Head of caudate nucleus (tissue), 42 donors: ENCODE measurements at regions not wholly inside any gene's neighbourhood (a gene's known extent, or its start where the extent isn't known, plus 50 kb on each side); places are given as distances from the start of the nearest gene placed in this dataset.
"Not testable (repeated sequence)": the region's sequence is repeated elsewhere in the genome, so short reads cannot be mapped to it uniquely, and the experiment has no call there.

Source experiments
- DNase-seq, 42 donors: peaks; one replicate each; pipeline versions ENCODE4 v3.0.0 to v3.0.0-alpha.2; 2020 to 2021; ENCODE audit warnings: mixed read lengths in 7 of 42
- intact Hi-C: fragments of 100-400 bp; cut with DNase I; formaldehyde crosslinking; loops from one replicate; pipeline ENCODE4 v1.15.0; 2022

DNA sequence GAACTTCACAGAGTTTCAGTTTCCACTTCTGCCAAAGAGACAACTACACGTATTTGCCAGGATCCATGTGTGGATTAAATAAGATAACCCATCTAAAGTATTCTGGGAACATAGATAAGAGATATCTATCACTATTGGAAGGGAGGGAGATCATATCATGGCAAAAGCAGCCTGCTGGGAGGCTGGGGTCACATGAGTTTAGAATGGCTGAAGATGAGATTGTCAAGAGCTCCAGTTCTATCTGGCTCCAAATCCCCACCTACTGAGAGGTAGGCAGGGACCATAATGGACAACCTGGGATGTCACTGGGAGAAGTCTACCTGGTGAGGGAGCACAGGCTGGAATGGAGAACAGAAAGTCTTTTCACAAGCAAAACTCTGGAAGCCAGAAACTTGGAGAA, 192.6 kb upstream of the ST6GAL2 start:
- DNase-seq: no peak
- intact Hi-C loops: no loop called here

DNA sequence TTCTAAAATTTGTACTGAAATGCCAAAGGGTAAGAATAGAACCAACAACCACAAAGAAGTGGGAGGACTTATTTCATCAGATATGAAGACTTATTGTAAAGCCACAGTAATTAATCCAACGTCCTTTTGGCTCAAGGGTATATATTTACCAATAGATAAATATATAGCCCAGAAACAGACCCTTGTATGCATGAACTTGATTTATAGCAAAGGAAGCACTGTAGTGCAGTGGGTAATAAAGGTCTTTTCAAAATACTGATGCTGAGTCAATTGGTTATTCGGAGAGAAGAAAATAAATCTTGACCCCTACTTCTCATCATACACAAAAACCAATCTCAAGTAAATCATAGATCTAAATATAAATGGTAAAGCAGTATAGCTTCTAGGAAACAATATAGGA, 200.5 kb upstream of the ST6GAL2 start:
- DNase-seq: no peak
- intact Hi-C loops: no loop called here

DNA sequence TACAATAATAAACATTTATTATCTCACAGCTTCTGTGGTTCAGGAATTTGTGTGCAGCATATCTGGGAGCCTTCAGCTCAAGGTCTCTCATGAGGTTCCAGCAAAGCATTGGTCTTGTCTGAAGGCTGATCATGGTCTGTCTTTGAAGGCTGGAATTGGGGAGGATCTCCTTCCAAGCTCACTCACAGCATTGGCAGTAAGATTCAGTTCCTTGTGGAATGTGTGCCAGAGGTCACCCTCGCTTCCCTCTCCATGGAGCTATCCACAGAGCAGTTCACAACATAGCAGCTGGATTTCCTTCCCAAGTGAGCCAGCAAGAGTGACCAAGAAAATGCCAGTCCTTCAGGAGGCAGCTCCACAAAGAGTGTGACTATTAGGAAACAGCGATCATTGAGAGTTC, 202.2 kb upstream of the ST6GAL2 start:
- DNase-seq: no peak
- intact Hi-C loops: no loop called here

- intact Hi-C loops: no loop called here
- DNase-seq: no peak
Observed at GRCh38 chr2:107091163-107091864, 205.3 kb upstream of the ST6GAL2 start.

DNA sequence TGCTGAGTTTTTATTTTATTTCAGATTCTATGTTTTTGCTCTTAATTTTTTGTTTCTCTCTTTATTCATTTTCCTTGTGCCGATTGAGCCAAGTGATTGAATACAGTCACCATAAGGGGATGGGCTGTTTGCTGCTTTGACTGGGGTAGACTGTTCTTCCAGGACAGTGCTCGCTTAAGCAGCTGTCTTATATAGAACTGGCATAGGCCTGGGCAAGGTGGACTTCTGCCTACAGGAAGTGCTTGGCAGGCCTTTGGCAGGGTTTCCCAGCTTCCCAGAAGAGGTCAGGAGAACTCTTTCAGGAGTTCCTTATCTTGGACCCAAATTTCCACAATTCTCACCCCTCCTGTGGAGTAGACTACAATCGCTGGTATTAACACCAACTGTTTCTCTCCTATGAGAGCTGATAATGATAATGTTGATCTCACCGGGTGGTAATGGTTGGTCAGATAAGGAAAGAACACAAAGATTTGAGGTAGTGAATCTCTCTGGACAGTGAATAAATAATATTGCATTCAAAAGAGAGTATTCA, 207.5 kb upstream of the ST6GAL2 start:
- intact Hi-C loops: no loop called here
- no peak for DNase-seq

DNA sequence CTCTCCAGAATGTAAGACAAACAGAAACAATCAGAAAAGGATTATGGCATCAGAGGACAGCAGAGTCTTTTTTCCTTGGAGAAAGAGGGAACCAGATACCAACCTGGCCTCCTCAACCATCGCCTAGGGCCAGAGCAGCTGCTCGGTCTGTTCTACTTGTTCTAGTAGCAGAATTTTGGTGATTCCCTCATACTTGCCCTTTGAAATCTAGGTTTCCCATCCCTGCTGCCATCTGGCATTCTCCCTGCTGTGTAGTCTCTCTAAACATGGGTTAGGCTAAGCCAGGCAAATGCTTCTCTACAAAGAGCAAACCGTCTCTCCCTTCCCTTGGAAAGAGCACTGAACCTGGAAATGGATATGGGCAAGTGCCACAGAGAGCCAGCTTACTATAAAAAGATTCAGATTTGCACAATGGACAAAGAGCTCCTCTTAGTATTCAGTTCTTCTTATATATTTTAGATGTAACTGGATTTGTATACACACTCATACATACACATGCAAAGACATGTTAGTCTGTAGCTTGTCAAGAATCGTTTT, 208.6 kb upstream of the ST6GAL2 start:
- intact Hi-C loops: no loop called here
- no peak for DNase-seq

- DNase-seq: no peak
- intact Hi-C loops: no loop called here
Observed at GRCh38 chr2:107102176-107102575, 216.2 kb upstream of the ST6GAL2 start.

- DNase-seq: no peak
- intact Hi-C loops: no loop called here
Observed at GRCh38 chr2:107107351-107107750, 221.4 kb upstream of the ST6GAL2 start.

- DNase-seq: no peak
- intact Hi-C loops: no loop called here
Observed at GRCh38 chr2:107108556-107108955, 222.6 kb upstream of the ST6GAL2 start.

DNA sequence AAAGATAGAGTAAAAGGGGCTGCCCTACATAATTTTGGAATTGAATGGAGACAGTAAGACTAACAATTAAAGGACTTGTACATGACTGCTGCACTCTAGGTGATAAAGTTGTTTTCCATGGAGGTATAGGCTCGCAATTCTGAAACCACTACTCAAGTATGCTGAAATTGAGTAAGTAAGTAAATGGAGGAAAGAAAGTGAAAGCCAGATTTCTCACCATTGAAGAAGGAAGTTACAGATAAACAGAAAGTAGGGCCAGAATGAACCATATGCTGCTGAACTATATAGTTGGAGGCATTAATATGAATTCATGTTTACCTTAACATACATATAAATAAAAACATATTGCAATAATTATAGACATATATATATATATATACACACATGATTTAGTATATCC, 225.7 kb upstream of the ST6GAL2 start:
- intact Hi-C loops: no loop called here
- no peak for DNase-seq

GRCh38 chr2:107112561-107112960, 226.6 kb upstream of the ST6GAL2 start:
- no peak for DNase-seq

GRCh38 chr2:107128381-107128780, 242.4 kb upstream of the ST6GAL2 start:
- intact Hi-C loops: no loop called here

More at GRCh38 chr2:107112561-107112960, 226.6 kb upstream of the ST6GAL2 start:
- intact Hi-C loops: no loop called here

GRCh38 chr2:107132070-107132469, 246.1 kb upstream of the ST6GAL2 start:
- DNase-seq: peak in 1 of 42 donors; percentile 2
- intact Hi-C loops: no loop called here

More at GRCh38 chr2:107128381-107128780, 242.4 kb upstream of the ST6GAL2 start:
- no peak for DNase-seq

DNA sequence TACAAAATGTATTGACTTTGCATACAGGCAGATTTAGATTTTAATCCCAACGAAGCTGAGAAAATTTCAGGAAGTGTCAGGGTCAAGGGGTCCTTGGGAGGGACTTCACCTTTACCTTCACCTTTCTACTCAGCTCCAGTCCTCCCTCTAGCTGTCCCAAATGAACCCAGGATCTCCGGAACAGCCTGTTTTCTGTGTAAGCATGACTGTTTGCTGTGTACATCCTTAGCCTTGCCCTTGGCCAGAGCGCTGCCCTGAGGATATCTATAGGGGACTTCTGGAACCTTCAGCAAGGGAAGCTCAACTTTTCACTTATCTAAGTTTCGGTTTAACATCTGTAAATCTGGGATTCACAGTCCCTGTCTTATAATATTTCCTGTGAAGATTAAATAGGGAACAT, 246.8 kb upstream of the ST6GAL2 start:
- no peak for DNase-seq

GRCh38 chr2:107133412-107133811, 247.4 kb upstream of the ST6GAL2 start:
- intact Hi-C loops: no loop called here
- no peak for DNase-seq

More for the DNA sequence above, 246.8 kb upstream of the ST6GAL2 start:
- intact Hi-C loops: no loop called here

GRCh38 chr2:107136733-107137132, 250.8 kb upstream of the ST6GAL2 start:
- intact Hi-C loops: no loop called here
- DNase-seq: peak in 23 of 42 donors; percentile 6 to 66 (median 23)

- DNase-seq: no peak
- intact Hi-C loops: no loop called here
Observed at GRCh38 chr2:107137706-107138105, 251.7 kb upstream of the ST6GAL2 start.

DNA sequence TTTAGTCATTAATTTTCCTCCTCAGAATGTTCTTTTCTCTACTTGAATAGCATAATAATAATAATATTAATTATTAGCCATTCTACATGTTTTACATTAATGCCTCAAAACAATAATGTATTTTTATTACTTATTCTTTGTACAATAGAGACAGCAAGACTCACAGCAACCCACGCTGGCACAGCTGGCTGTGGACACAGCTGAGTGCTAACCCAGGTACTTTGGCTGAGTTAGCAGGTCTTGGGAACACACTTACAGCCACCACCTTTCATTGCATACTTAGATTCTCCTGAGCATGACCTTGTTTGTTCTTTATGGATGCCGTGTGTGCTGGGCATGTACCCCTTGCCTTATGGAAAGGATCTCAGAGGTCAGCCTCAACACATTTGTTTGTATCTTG, 260.2 kb upstream of the ST6GAL2 start:
- no peak for DNase-seq
- intact Hi-C loops: no loop called here

DNA sequence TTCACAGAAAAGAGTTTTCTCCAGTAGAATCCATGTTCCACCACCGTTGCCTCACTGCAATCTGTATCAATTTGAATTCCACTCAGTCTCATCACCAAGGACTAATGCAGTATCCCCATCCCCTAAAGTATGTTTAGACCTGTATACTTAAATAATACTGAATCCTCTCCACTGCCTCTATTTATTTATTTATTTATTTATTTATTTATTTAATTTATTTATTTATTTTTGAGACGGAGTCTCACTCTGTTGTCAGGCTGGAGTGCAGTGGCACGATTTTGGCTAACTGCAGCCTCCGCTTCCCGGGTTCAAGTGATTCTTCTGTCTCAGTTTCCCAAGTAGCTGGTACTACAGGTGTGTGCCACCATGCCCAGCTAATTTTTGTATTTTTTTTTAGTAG, 260.7 kb upstream of the ST6GAL2 start:
- intact Hi-C loops, DNase-seq: not testable (repeated sequence)

GRCh38 chr2:107148055-107148454, 262.1 kb upstream of the ST6GAL2 start:
- DNase-seq: no peak

DNA sequence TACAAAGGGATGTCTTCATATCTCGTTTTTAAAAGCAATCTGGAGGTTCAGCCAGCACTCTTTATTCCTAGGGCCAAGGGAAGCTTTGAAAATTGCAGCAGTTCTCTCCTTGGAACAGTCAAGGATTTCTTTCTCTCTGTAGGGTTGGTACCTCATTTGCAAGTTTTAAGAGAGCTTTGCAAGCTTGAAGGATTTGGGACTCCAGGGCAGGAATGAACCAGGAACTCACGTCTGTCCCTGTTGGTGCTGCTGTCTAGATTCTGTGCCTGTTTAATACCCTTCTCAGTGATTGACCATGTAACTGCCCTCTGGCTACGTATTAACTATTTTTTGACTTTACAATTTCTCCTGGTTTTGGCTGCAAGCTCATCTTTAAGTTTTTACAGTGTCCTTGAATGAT, 262.5 kb upstream of the ST6GAL2 start:
- intact Hi-C loops: no loop called here
- DNase-seq: no peak

More at GRCh38 chr2:107148055-107148454, 262.1 kb upstream of the ST6GAL2 start:
- intact Hi-C loops: no loop called here
